IMR-90 (cell line): ENCODE measurements at regions not wholly inside any gene's neighbourhood (a gene's known extent, or its start where the extent isn't known, plus 50 kb on each side); places are given as distances from the start of the nearest gene placed in this dataset.

Experiments
- ATAC-seq: fragments of 200-7000 bp; cut with Tn5 transposase; 2 replicates; pipeline ENCODE4 v1.9.1; 2020; ENCODE audit warnings: low read depth, mild to moderate bottlenecking, moderate library complexity
- BruUV-seq: library from RNA; stranded (reverse); fragments of 400-500 nt; replicated peaks from 2 replicates; lab custom pipeline; 2021; lab: Mats Ljungman, UMichigan
- CTCF ChIA-PET: fragments of 300-600 bp; formaldehyde crosslinking; extraction: SDS; loops from one replicate; lab custom pipeline; 2021; ENCODE audit warnings: antibody characterized with exemption; lab: Yijun Ruan, JAX
- POLR2A ChIA-PET: fragments of 300-600 bp; sonication (Branson Sonifier 250); formaldehyde crosslinking; loops from one replicate; lab custom pipeline; 2022; ENCODE audit warnings: antibody characterized with exemption; ENCODE audit not compliant: unreplicated experiment; lab: Charles Lee
- DNase-seq: peaks from one replicate; pipeline ENCODE4 v3.0.0; 2013
- H2AFZ ChIP-seq: replicated peaks from 2 replicates; pipeline ENCODE3; 2013; ENCODE audit warnings: low read length, mild to moderate bottlenecking; ENCODE audit not compliant: poor library complexity
- H2AK5ac ChIP-seq: 2 replicates; pipeline ENCODE4 v1.6.1; 2013; ENCODE audit warnings: low read depth, low read length, inconsistent platforms
- H2AK9ac ChIP-seq: replicated peaks from 2 replicates; pipeline ENCODE3; 2013; ENCODE audit warnings: mild to moderate bottlenecking, low read depth, low read length, moderate library complexity; ENCODE audit not compliant: poor library complexity
- H2BK120ac ChIP-seq: 2 replicates; pipeline ENCODE4 v1.6.1; 2013; ENCODE audit warnings: low read depth, low read length, inconsistent platforms
- H2BK15ac ChIP-seq: 3 replicates; pipeline ENCODE4 v1.6.1; 2013; ENCODE audit warnings: low read depth, low read length, inconsistent platforms
- H2BK20ac ChIP-seq: 2 replicates; pipeline ENCODE4 v1.6.1; 2013; ENCODE audit warnings: low read depth, mild to moderate bottlenecking, inconsistent platforms, low read length, moderate library complexity
- H2BK5ac ChIP-seq: 2 replicates; pipeline ENCODE4 v1.6.1; 2013; ENCODE audit warnings: mild to moderate bottlenecking, low read depth, low read length, inconsistent platforms; ENCODE audit not compliant: poor library complexity, severe bottlenecking
- H3K14ac ChIP-seq: replicated peaks from 2 replicates; pipeline ENCODE4 v1.6.1; 2013; ENCODE audit warnings: low read depth, low read length, inconsistent platforms
- H3K18ac ChIP-seq: 2 replicates; pipeline ENCODE4 v1.6.1; 2013; ENCODE audit warnings: low read depth, low read length, control low read depth
- H3K23ac ChIP-seq: 2 replicates; pipeline ENCODE4 v1.6.1; 2013; ENCODE audit warnings: low read depth, low read length, inconsistent platforms
- H3K27ac ChIP-seq: 2 replicates; pipeline ENCODE4 v1.5.1; 2013; ENCODE audit warnings: mild to moderate bottlenecking, control low read depth, low read length; ENCODE audit not compliant: insufficient read depth
- H3K27me3 ChIP-seq: 2 replicates; pipeline ENCODE4 v1.6.1; 2013; ENCODE audit warnings: low read length; ENCODE audit not compliant: control insufficient read depth, insufficient read depth
- H3K36me3 ChIP-seq: 2 replicates; pipeline ENCODE4 v1.6.1; 2013; ENCODE audit warnings: low read length, mixed read lengths; ENCODE audit not compliant: control insufficient read depth, insufficient read depth
- H3K4ac ChIP-seq: 2 replicates; pipeline ENCODE4 v1.6.1; 2013; ENCODE audit warnings: low read depth, low read length, inconsistent platforms
- H3K4me1 ChIP-seq: 2 replicates; pipeline ENCODE4 v1.6.1; 2013; ENCODE audit warnings: low read length, mixed read lengths; ENCODE audit not compliant: control insufficient read depth, insufficient read depth
- H3K4me2 ChIP-seq: 2 replicates; pipeline ENCODE4 v1.6.1; 2013; ENCODE audit warnings: low read depth, mild to moderate bottlenecking, control low read depth, low read length, moderate library complexity
- H3K4me3 ChIP-seq: 2 replicates; pipeline ENCODE4 v1.5.1; 2013; ENCODE audit warnings: low read depth, mild to moderate bottlenecking, control low read depth, low read length, moderate library complexity; ENCODE audit not compliant: insufficient read depth
- H3K56ac ChIP-seq: 2 replicates; pipeline ENCODE4 v1.6.1; 2013; ENCODE audit warnings: low read length, inconsistent platforms; ENCODE audit not compliant: insufficient read depth; ENCODE audit errors: extremely low read depth
- H3K79me1 ChIP-seq, 2 experiments: 2 replicates each; pipeline ENCODE4 v1.6.1; 2013; ENCODE audit warnings: low read length in 2 of 2, inconsistent platforms in 1 of 2, low read depth in 1 of 2
- H3K9ac ChIP-seq: 2 replicates; pipeline ENCODE4 v1.6.1; 2013; ENCODE audit warnings: low read depth, low read length, control low read depth
- H3K9me1 ChIP-seq: 2 replicates; pipeline ENCODE4 v1.6.1; 2013; ENCODE audit warnings: low read length, inconsistent platforms; ENCODE audit not compliant: insufficient read depth
- H3K9me3 ChIP-seq: 2 replicates; pipeline ENCODE4 v1.6.1; 2013; ENCODE audit warnings: low read length; ENCODE audit not compliant: control insufficient read depth, insufficient read depth
- H4K20me1 ChIP-seq: 2 replicates; pipeline ENCODE4 v1.6.1; 2013; ENCODE audit warnings: low read length, inconsistent platforms; ENCODE audit not compliant: insufficient read depth
- H4K5ac ChIP-seq: 2 replicates; pipeline ENCODE4 v1.6.1; 2013; ENCODE audit warnings: mild to moderate bottlenecking, low read depth, low read length, control low read depth
- H4K8ac ChIP-seq, 2 experiments: 2 replicates each; pipeline ENCODE4 v1.6.1; 2013; ENCODE audit warnings: low read depth in 2 of 2, low read length in 2 of 2, control low read depth in 1 of 2, inconsistent platforms in 1 of 2
- H4K91ac ChIP-seq: 2 replicates; pipeline ENCODE4 v1.6.1; 2013; ENCODE audit warnings: low read depth, low read length, inconsistent platforms; ENCODE audit not compliant: insufficient read depth
- CEBPB ChIP-seq: IDR thresholded peaks from 2 replicates; pipeline ENCODE4 v1.6.1; 2012; ENCODE audit warnings: low read depth, low read length, improper control_type of control experiment
- CTCF ChIP-seq: conservative IDR thresholded peaks from 2 replicates; pipeline ENCODE4 v1.5.1; 2012; ENCODE audit warnings: mild to moderate bottlenecking, low read depth, low read length, improper control_type of control experiment
- ELK1 ChIP-seq: fragments of 150-350 bp; IDR thresholded peaks from 2 replicates; pipeline ENCODE4 v1.6.1; 2016; ENCODE audit warnings: low read depth, mild to moderate bottlenecking, low read length, moderate library complexity, borderline replicate concordance
- FOS ChIP-seq: fragments of 150-350 bp; IDR thresholded peaks from 2 replicates; pipeline ENCODE4 v1.6.1; 2016; ENCODE audit warnings: low read depth, low read length
- MAFK ChIP-seq: IDR thresholded peaks from 2 replicates; pipeline ENCODE4 v1.6.1; 2012; ENCODE audit warnings: low read depth, low read length, improper control_type of control experiment
- MAZ ChIP-seq: IDR thresholded peaks from 2 replicates; pipeline ENCODE4 v1.6.1; 2012; ENCODE audit warnings: low read depth, mild to moderate bottlenecking, low read length, improper control_type of control experiment, moderate library complexity, borderline replicate concordance
- MXI1 ChIP-seq: IDR thresholded peaks from 2 replicates; pipeline ENCODE4 v1.6.1; 2012; ENCODE audit warnings: low read depth, mild to moderate bottlenecking, low read length, moderate library complexity, borderline replicate concordance
- NFE2L2 ChIP-seq: fragments of 150-350 bp; IDR thresholded peaks from 2 replicates; pipeline ENCODE4 v1.6.1; 2016; ENCODE audit warnings: low read depth, mild to moderate bottlenecking, low read length
- RAD21 ChIP-seq: IDR thresholded peaks from 2 replicates; pipeline ENCODE4 v1.6.1; 2012; ENCODE audit warnings: low read length, improper control_type of control experiment
- RCOR1 ChIP-seq: IDR thresholded peaks from 2 replicates; pipeline ENCODE4 v1.6.1; 2012; ENCODE audit warnings: mild to moderate bottlenecking, low read length, improper control_type of control experiment; ENCODE audit not compliant: insufficient replicate concordance
- SMC3 ChIP-seq: fragments of 150-350 bp; IDR thresholded peaks from 2 replicates; pipeline ENCODE4 v1.6.1; 2016; ENCODE audit warnings: low read depth, mild to moderate bottlenecking, antibody characterized with exemption, low read length, moderate library complexity
- USF2 ChIP-seq: fragments of 150-350 bp; IDR thresholded peaks from 2 replicates; pipeline ENCODE4 v1.6.1; 2017; ENCODE audit warnings: mild to moderate bottlenecking, antibody characterized with exemption, low read length, low read depth
- WGBS, 2 experiments: methylation state at CpG; one replicate each; pipeline versions ENCODE4 v1.1.5 to v1.1.7; 2013; ENCODE audit warnings: missing lambda C conversion rate in 2 of 2; ENCODE audit not compliant: insufficient read length in 1 of 2; ENCODE audit errors: extremely low coverage in 2 of 2; 5-methylcytosine and 5-hydroxymethylcytosine counted together
- dilution Hi-C: fragments of 300-500 bp; cut with HindIII; formaldehyde crosslinking; loops from one replicate; pipeline ENCODE4 v1.14.3; 2018; ENCODE audit warnings: low sequenced_read_pairs; ENCODE audit not compliant: unreplicated experiment
- in situ Hi-C: fragments of 300-500 bp; cut with MboI; formaldehyde crosslinking; loops from 3 replicates; pipeline ENCODE4 v1.14.3; 2019; ENCODE audit warnings: low sequenced_read_pairs, inconsistent platforms, mixed read lengths
- intact Hi-C: fragments of 100-400 bp; cut with micrococcal nuclease; formaldehyde crosslinking; loops from 2 replicates; pipeline ENCODE4 v1.10.0; 2022

GRCh38 chr7:65308300-65308678, 65.4 kb upstream of the ZNF92 start:
- no peak overlapping the region for H4K5ac ChIP-seq
- no peak overlapping the region for H4K8ac ChIP-seq
- no TSS peak for BruUV-seq
- no peak overlapping the region for H2BK15ac ChIP-seq
- no peak overlapping the region for H2BK120ac ChIP-seq
- no peaks in the 10 kb centered on the region for H3K9me1 ChIP-seq
- no peak overlapping the region for H2AFZ ChIP-seq
- no peak overlapping the region for H2BK20ac ChIP-seq
- no peak overlapping the region for H2BK5ac ChIP-seq
- no CpG with 5 or more reads among the region's 2 CpGs for WGBS, 2 experiments
- ChIA-PET CTCF (interaction anchor here (2.2 kb wide), 1 partner anchor 357 kb away, joined by 15 read pairs; no protein-coding TSS in a partner anchor), POLR2A (no interaction called here)
- DNase-seq (no peak), ATAC-seq (no peak)
- TF ChIP-seq SMC3 (no peak), CEBPB (no peak), USF2 (no peak), MAZ (no peak), MAFK (no peak), NFE2L2 (no peak), RAD21 (no peak), FOS (no peak), CTCF (no peak), MXI1 (no peak), RCOR1 (no peak), ELK1 (no peak)
- no peaks in the 10 kb centered on the region for H3K4me1 ChIP-seq
- no peak overlapping the region for H3K14ac ChIP-seq
- H3K36me3 ChIP-seq: no peaks in the 10 kb centered on the region
- no peak overlapping the region for H3K4me3 ChIP-seq
- no peaks in the 10 kb centered on the region for H3K79me1 ChIP-seq
- no peak overlapping the region for H3K56ac ChIP-seq
- no peaks in the 10 kb centered on the region for H3K9me3 ChIP-seq
- no peak overlapping the region for H2AK5ac ChIP-seq
- dilution Hi-C loops (no loop called here), intact Hi-C loops (no loop called here), in situ Hi-C loops (loop anchor here (5.0 kb wide), 1 partner anchor 356 kb away; no protein-coding TSS in a partner anchor)
- H4K20me1 ChIP-seq: no peaks in the 10 kb centered on the region
- H3K27me3 ChIP-seq: no peaks in the 10 kb centered on the region
- no peak overlapping the region for H3K9ac ChIP-seq
- H3K23ac ChIP-seq: no peak overlapping the region
- no peak overlapping the region for H3K18ac ChIP-seq
- no peak overlapping the region for H3K27ac ChIP-seq
- H3K4me2 ChIP-seq: no peak overlapping the region
- no peak overlapping the region for H2AK9ac ChIP-seq
- no peak overlapping the region for H4K91ac ChIP-seq
- no peak overlapping the region for H3K4ac ChIP-seq
